DOHH2 (cell line): ENCODE measurements at regions not wholly inside any gene's neighbourhood (a gene's known extent, or its start where the extent isn't known, plus 50 kb on each side); places are given as distances from the start of the nearest gene placed in this dataset.

Experiments
- H3F3A ChIP-seq: fragments of 200-600 bp; sonication (generic), shearing (Covaris generic); 2 replicates; pipeline ENCODE4 v1.6.0; 2016; ENCODE audit warnings: antibody characterized with exemption, mild to moderate bottlenecking; ENCODE audit not compliant: control insufficient read depth, insufficient read depth
- H3K27ac ChIP-seq: fragments of 200-600 bp; sonication (generic); 2 replicates; pipeline ENCODE4 v1.5.1; 2014; ENCODE audit warnings: low read depth, mild to moderate bottlenecking, low read length, moderate library complexity
- H3K27me3 ChIP-seq: fragments of 200-600 bp; sonication (generic); 2 replicates; pipeline ENCODE4 v1.6.1; 2014; ENCODE audit warnings: mild to moderate bottlenecking, low read length, mixed read lengths; ENCODE audit not compliant: control insufficient read depth
- H3K36me3 ChIP-seq: fragments of 200-600 bp; sonication (generic); 2 replicates; pipeline ENCODE4 v1.6.1; 2014; ENCODE audit warnings: mild to moderate bottlenecking, low read length, moderate library complexity, mixed read lengths; ENCODE audit not compliant: control insufficient read depth
- H3K4me1 ChIP-seq: fragments of 200-600 bp; sonication (generic); 2 replicates; pipeline ENCODE4 v1.6.1; 2014; ENCODE audit warnings: mild to moderate bottlenecking, low read length, mixed read lengths; ENCODE audit not compliant: control insufficient read depth
- H3K4me2 ChIP-seq: fragments of 200-600 bp; sonication (generic); 2 replicates; pipeline ENCODE4 v1.6.0; 2014; ENCODE audit warnings: mild to moderate bottlenecking, low read length, moderate library complexity
- H3K4me3 ChIP-seq: fragments of 200-600 bp; sonication (generic); 2 replicates; pipeline ENCODE4 v1.5.1; 2014; ENCODE audit warnings: mild to moderate bottlenecking, low read length, mixed read lengths
- H3K79me2 ChIP-seq: fragments of 200-600 bp; sonication (generic); 2 replicates; pipeline ENCODE4 v1.6.1; 2014; ENCODE audit warnings: mild to moderate bottlenecking, low read length, mixed read lengths; ENCODE audit not compliant: control insufficient read depth
- H3K9me2 ChIP-seq: fragments of 200-600 bp; sonication (generic); replicated peaks from 2 replicates; pipeline ENCODE4 v1.6.1; 2014; ENCODE audit warnings: mild to moderate bottlenecking, low read length, mixed read lengths; ENCODE audit not compliant: control insufficient read depth
- H3K9me3 ChIP-seq: fragments of 200-600 bp; sonication (generic); 2 replicates; pipeline ENCODE4 v1.6.1; 2014; ENCODE audit warnings: antibody characterized with exemption, low read length, mixed read lengths; ENCODE audit not compliant: control insufficient read depth, insufficient read depth
- H4K20me1 ChIP-seq: fragments of 200-600 bp; sonication (generic); 2 replicates; pipeline ENCODE4 v1.6.0; 2014; ENCODE audit warnings: low read depth, mild to moderate bottlenecking, antibody characterized with exemption, low read length, moderate library complexity; ENCODE audit not compliant: control insufficient read depth, insufficient read depth
- EZH2phosphoT487 ChIP-seq: fragments of 200-600 bp; sonication (generic); IDR thresholded peaks from 2 replicates; pipeline ENCODE4 v1.6.1; 2017; ENCODE audit warnings: borderline replicate concordance, mild to moderate bottlenecking, antibody characterized with exemption, low read length, moderate library complexity, mixed read lengths
- TF ChIP-seq, protein P1 (sequence below): fragments of 200-600 bp; sonication (generic); IDR thresholded peaks from one replicate; pipeline ENCODE4 v1.5.1; 2014; ENCODE audit warnings: antibody characterized with exemption, mild to moderate bottlenecking, low read depth, low read length; ENCODE audit not compliant: poor library complexity, severe bottlenecking

DNA sequence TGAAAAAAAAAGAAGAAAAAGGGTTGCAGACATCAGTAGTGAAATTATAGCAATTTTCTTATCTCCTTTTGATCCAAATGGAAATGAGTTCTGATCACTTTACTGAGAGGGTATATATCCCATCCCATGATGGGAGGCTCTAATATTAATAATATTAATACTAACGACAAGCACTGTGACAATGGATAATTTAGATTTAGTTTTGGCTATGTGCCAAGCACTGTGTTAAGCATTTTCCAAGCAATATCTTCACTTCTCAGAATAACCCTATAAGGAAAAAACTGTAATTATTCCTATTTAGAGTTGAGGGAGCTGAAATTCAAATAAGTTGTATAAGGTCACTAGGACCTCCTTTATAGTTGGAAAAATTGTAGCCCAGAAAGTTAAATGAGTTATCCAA lies 58.4 kb upstream of the ASTN2 start:
- peaks cover 8% of the 10 kb centered on the region; the same call in 1 of the 2 replicates for H3K4me1 ChIP-seq
- H3K27ac ChIP-seq, result no peak overlapping the region
- H3K4me2 ChIP-seq, result no peak overlapping the region
- no peaks in the 10 kb centered on the region for H4K20me1 ChIP-seq
- H3K27me3 ChIP-seq, result peaks cover 12% of the 10 kb centered on the region
- H3K9me3 ChIP-seq, result no peaks in the 10 kb centered on the region
- no peaks in the 10 kb centered on the region for H3K9me2 ChIP-seq
- no peaks in the 10 kb centered on the region for H3K36me3 ChIP-seq
- no peaks in the 10 kb centered on the region for H3K79me2 ChIP-seq
- no peaks in the 10 kb centered on the region for H3F3A ChIP-seq
- TF ChIP-seq, protein P1, sequence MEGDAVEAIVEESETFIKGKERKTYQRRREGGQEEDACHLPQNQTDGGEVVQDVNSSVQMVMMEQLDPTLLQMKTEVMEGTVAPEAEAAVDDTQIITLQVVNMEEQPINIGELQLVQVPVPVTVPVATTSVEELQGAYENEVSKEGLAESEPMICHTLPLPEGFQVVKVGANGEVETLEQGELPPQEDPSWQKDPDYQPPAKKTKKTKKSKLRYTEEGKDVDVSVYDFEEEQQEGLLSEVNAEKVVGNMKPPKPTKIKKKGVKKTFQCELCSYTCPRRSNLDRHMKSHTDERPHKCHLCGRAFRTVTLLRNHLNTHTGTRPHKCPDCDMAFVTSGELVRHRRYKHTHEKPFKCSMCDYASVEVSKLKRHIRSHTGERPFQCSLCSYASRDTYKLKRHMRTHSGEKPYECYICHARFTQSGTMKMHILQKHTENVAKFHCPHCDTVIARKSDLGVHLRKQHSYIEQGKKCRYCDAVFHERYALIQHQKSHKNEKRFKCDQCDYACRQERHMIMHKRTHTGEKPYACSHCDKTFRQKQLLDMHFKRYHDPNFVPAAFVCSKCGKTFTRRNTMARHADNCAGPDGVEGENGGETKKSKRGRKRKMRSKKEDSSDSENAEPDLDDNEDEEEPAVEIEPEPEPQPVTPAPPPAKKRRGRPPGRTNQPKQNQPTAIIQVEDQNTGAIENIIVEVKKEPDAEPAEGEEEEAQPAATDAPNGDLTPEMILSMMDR, result no peak
- no peak for TF ChIP-seq EZH2phosphoT487
- H3K4me3 ChIP-seq, result no peak overlapping the region

DNA sequence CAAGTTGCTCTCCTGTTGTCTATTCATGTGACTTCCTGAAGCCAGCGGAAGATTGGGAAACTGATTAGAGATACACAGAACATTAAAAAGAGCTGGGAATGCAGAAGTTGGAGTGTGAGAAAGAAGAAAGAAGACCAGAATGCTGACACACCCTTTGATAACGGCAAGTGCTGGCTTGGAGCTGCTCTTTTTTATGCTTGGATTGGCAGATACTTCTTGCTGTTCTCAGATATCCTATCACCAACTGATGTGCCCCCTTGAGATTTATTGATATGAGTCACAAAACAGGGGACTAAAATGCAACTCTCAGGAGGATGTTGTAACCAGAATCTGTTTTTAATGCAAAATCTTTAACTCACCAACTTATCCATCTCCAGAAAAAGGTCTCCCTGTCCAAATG lies 56.0 kb upstream of the ASTN2 start:
- Histone ChIP-seq H3K4me3 (no peak overlapping the region), H3F3A (no peaks in the 10 kb centered on the region), H3K9me3 (no peaks in the 10 kb centered on the region), H4K20me1 (no peaks in the 10 kb centered on the region), H3K27me3 (peaks cover 23% of the 10 kb centered on the region), H3K27ac (no peak overlapping the region), H3K9me2 (no peaks in the 10 kb centered on the region), H3K36me3 (no peaks in the 10 kb centered on the region), H3K4me2 (no peak overlapping the region), H3K79me2 (no peaks in the 10 kb centered on the region), H3K4me1 (no peaks in the 10 kb centered on the region)
- TF ChIP-seq, protein P1, result no peak
- TF ChIP-seq EZH2phosphoT487, result no peak

DNA sequence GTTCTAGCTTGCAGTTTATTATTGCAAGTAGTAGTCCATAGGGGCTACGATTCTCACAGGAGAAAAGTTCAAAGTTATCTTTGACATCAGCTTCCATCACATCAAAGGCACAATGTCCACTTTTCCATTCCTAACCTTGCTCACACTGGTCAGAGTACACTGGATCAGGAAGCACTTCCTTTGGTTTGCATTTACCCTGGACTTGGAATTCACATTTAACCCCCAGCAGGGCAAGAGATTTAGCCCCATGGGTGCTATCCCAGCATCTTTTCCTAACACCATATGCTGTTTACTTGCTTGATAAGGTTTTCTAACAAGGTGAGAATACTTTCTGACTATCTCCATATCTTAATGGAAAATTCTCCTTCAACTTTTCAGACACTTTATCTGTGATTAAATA lies 55.6 kb upstream of the ASTN2 start:
- Histone ChIP-seq H3K36me3 (no peaks in the 10 kb centered on the region), H3K27ac (no peak overlapping the region), H3K4me3 (no peak overlapping the region), H3K27me3 (peaks cover 26% of the 10 kb centered on the region), H3K9me3 (no peaks in the 10 kb centered on the region), H3K9me2 (no peaks in the 10 kb centered on the region), H3F3A (no peaks in the 10 kb centered on the region), H3K79me2 (no peaks in the 10 kb centered on the region), H3K4me2 (no peak overlapping the region), H3K4me1 (no peaks in the 10 kb centered on the region), H4K20me1 (no peaks in the 10 kb centered on the region)
- no peak for TF ChIP-seq EZH2phosphoT487
- TF ChIP-seq, protein P1, result no peak

DNA sequence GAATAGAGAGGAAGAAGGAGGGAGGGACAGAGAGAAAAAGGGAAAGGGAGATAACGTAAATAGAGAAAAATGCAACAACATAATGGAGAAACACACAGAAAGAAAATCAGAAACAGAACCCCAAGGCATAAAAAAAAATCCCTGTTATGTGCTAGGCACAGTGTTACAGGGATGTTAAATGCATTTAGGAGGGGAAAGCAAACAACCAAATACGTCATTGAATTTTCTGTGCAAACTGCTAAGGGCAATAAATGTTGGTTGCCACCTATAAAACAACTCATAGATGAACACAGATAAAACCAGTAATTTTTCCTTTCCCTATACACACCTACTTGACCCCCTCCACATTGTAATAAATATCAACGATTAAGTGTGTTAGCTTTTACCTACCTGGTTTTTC lies 51.3 kb upstream of the ASTN2 start:
- Histone ChIP-seq H3K9me3 (no peaks in the 10 kb centered on the region), H3K27me3 (peaks cover 43% of the 10 kb centered on the region), H3K4me3 (no peak overlapping the region), H3K79me2 (no peaks in the 10 kb centered on the region), H3K4me1 (no peaks in the 10 kb centered on the region), H3K36me3 (no peaks in the 10 kb centered on the region), H3K9me2 (no peaks in the 10 kb centered on the region), H3F3A (no peaks in the 10 kb centered on the region), H4K20me1 (no peaks in the 10 kb centered on the region), H3K4me2 (no peak overlapping the region), H3K27ac (no peak overlapping the region)
- TF ChIP-seq, protein P1, result no peak
- no peak for TF ChIP-seq EZH2phosphoT487
